Epithelial cell of proximal tubule (primary cell): ENCODE measurements at regions not wholly inside any gene's neighbourhood (a gene's known extent, or its start where the extent isn't known, plus 50 kb on each side); places are given as distances from the start of the nearest gene placed in this dataset.

Source experiments
- DNase-seq: peaks from one replicate; pipeline ENCODE4 v3.0.0-alpha.2; 2011; ENCODE audit warnings: low read depth
- H3K4me3 ChIP-seq: 2 replicates; pipeline ENCODE4 v1.5.1; 2011; ENCODE audit warnings: low read depth, mild to moderate bottlenecking, low read length
- CTCF ChIP-seq: conservative IDR thresholded peaks from 2 replicates; pipeline ENCODE4 v1.5.1; 2012; ENCODE audit warnings: low read depth, mild to moderate bottlenecking, low read length

GRCh38 chr2:52537588-52537987 is 1230.0 kb upstream of the CHAC2 start:
- no peak for DNase-seq
- no peak overlapping the region for H3K4me3 ChIP-seq
- TF ChIP-seq CTCF, result no peak

- no peak overlapping the region for H3K4me3 ChIP-seq
- no peak for TF ChIP-seq CTCF
- DNase-seq, result no peak
Observed at GRCh38 chr2:52536929-52537460, 1230.6 kb upstream of the CHAC2 start.

- no peak overlapping the region for H3K4me3 ChIP-seq
- no peak for DNase-seq
- TF ChIP-seq CTCF, result no peak
Observed at GRCh38 chr2:52532956-52533355, 1234.6 kb upstream of the CHAC2 start.

- H3K4me3 ChIP-seq, result no peak overlapping the region
- DNase-seq, result no peak
- TF ChIP-seq CTCF, result no peak
Observed at GRCh38 chr2:52526735-52527134, 1240.9 kb upstream of the CHAC2 start.

GRCh38 chr2:52520644-52521043 is 1247.0 kb upstream of the CHAC2 start:
- DNase-seq, result no peak
- no peak for TF ChIP-seq CTCF

GRCh38 chr2:52518678-52519077 is 1248.9 kb upstream of the CHAC2 start:
- no peak overlapping the region for H3K4me3 ChIP-seq
- no peak for TF ChIP-seq CTCF
- no peak for DNase-seq

More at GRCh38 chr2:52520644-52521043, 1247.0 kb upstream of the CHAC2 start:
- H3K4me3 ChIP-seq, result no peak overlapping the region

GRCh38 chr2:52512760-52513159 is 1254.8 kb upstream of the CHAC2 start:
- TF ChIP-seq CTCF, result no peak
- no peak for DNase-seq
- H3K4me3 ChIP-seq, result no peak overlapping the region
